Glutamatergic neuron (in vitro differentiated cells): ENCODE measurements at regions not wholly inside any gene's neighbourhood (a gene's known extent, or its start where the extent isn't known, plus 50 kb on each side); places are given as distances from the start of the nearest gene placed in this dataset.

ENCODE experiments used
- DNase-seq: peaks from one replicate; pipeline ENCODE4 v3.0.0; 2022
- H3K27ac Mint-ChIP-seq: one replicate; pipeline ENCODE4 v1.8.0; 2020; ENCODE audit warnings: mild to moderate bottlenecking, mixed read lengths, inconsistent platforms; ENCODE audit not compliant: unreplicated experiment
- H3K27me3 Mint-ChIP-seq: one replicate; pipeline ENCODE4 v1.8.0; 2020; ENCODE audit warnings: mild to moderate bottlenecking, moderate library complexity, mixed read lengths, inconsistent platforms; ENCODE audit not compliant: unreplicated experiment
- H3K36me3 Mint-ChIP-seq: one replicate; pipeline ENCODE4 v1.8.0; 2020; ENCODE audit warnings: mild to moderate bottlenecking, mixed read lengths, inconsistent platforms; ENCODE audit not compliant: unreplicated experiment
- H3K4me1 Mint-ChIP-seq: one replicate; pipeline ENCODE4 v1.8.0; 2020; ENCODE audit warnings: mild to moderate bottlenecking, low read depth, mixed read lengths, inconsistent platforms; ENCODE audit not compliant: unreplicated experiment
- H3K4me3 Mint-ChIP-seq: one replicate; pipeline ENCODE4 v1.8.0; 2020; ENCODE audit warnings: mild to moderate bottlenecking, mixed read lengths, inconsistent platforms; ENCODE audit not compliant: unreplicated experiment
- H3K9me3 Mint-ChIP-seq: one replicate; pipeline ENCODE4 v1.8.0; 2020; ENCODE audit warnings: mild to moderate bottlenecking, moderate library complexity, mixed read lengths, inconsistent platforms; ENCODE audit not compliant: unreplicated experiment
- TF ChIP-seq, protein P1 (sequence below): fragments of 200-600 bp; sonication (generic); IDR thresholded peaks from one replicate; pipeline ENCODE4 v1.5.0; 2021; ENCODE audit not compliant: partially characterized antibody, unreplicated experiment

DNA sequence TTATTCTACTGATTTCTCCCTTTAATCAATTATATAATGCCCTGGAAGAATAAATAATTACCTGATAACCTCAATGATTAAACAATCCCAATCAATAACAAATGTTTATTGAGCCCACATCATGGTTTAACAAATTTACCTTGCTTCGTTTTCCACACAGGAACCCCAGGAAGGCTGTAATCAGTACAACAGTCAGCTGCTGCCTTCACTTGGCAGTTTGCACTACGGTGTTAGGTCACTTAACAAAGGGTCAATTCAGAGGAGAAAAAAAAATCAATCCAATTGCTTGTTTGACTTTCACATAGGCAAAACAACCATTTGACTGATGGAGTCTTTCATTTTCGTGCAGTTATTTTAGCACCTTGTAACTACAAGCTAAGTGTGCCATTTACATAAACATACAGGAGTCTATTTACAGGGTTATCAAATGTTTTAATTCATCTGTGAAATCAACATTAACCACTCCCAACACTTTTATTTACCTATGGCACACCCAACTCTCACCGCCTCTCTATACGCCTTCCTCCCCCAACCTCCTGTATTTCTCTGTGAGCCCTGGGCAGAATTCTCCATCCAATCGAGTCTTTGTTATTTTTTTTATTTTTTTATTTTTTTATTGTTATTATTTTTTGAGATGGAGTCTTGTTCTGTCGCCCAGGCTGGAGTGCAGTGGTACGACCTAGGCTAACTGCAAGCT is 140.4 kb upstream of the TAB2 start:
- TF ChIP-seq, protein P1, sequence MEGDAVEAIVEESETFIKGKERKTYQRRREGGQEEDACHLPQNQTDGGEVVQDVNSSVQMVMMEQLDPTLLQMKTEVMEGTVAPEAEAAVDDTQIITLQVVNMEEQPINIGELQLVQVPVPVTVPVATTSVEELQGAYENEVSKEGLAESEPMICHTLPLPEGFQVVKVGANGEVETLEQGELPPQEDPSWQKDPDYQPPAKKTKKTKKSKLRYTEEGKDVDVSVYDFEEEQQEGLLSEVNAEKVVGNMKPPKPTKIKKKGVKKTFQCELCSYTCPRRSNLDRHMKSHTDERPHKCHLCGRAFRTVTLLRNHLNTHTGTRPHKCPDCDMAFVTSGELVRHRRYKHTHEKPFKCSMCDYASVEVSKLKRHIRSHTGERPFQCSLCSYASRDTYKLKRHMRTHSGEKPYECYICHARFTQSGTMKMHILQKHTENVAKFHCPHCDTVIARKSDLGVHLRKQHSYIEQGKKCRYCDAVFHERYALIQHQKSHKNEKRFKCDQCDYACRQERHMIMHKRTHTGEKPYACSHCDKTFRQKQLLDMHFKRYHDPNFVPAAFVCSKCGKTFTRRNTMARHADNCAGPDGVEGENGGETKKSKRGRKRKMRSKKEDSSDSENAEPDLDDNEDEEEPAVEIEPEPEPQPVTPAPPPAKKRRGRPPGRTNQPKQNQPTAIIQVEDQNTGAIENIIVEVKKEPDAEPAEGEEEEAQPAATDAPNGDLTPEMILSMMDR = no peak
- Mint-ChIP-seq H3K27me3 (no peaks in the 10 kb centered on the region), H3K4me3 (no peak overlapping the region), H3K27ac (no peak overlapping the region), H3K4me1 (no peaks in the 10 kb centered on the region), H3K36me3 (no peaks in the 10 kb centered on the region), H3K9me3 (peaks cover 2% of the 10 kb centered on the region)
- no peak for DNase-seq

DNA sequence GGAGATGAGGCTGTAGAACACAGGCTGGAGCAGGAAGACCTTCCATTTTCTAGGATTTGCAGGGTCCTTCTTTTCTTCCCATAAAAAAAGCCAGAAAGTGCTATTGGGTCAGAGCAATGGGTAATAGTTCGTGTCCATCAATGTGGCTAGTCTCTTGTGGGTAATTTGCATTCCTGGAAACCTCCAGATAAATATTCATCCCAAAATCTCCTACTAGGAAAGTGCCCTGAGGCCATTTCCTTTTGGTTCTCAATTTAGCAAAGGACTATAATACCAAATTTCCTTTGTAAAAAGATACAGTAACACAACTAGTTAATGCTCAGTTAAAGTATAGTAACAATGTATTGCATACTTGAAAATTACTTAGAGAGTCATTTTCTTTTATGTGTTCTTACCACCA is 138.1 kb upstream of the TAB2 start:
- H3K4me1 Mint-ChIP-seq = no peaks in the 10 kb centered on the region
- no peak for DNase-seq
- no peak overlapping the region for H3K27ac Mint-ChIP-seq
- no peaks in the 10 kb centered on the region for H3K9me3 Mint-ChIP-seq
- H3K27me3 Mint-ChIP-seq = no peaks in the 10 kb centered on the region
- TF ChIP-seq, protein P1 = no peak
- H3K36me3 Mint-ChIP-seq = no peaks in the 10 kb centered on the region
- H3K4me3 Mint-ChIP-seq = no peak overlapping the region

DNA sequence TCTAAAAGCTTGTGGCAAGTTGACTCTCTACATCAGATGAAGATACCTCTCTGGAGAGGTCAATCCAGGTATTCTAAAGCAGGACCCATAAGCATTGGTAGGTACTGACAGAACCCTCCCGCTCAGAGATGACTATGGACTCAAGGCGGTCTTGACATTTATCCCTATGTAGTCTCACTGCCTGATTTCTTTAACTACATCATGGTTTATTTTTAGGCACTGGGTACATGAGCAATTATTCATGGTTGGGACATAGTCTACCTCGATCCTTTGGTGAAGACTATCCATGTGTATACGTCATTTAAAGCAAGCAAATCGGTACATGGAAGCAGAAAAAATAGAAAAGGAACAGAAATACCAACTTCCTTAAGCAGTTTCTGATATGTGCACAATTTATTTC is 136.2 kb upstream of the TAB2 start:
- H3K27me3 Mint-ChIP-seq = no peaks in the 10 kb centered on the region
- H3K4me3 Mint-ChIP-seq = no peak overlapping the region
- H3K9me3 Mint-ChIP-seq = no peaks in the 10 kb centered on the region
- no peak overlapping the region for H3K27ac Mint-ChIP-seq
- TF ChIP-seq, protein P1 = no peak
- no peak for DNase-seq
- H3K4me1 Mint-ChIP-seq = no peaks in the 10 kb centered on the region
- no peaks in the 10 kb centered on the region for H3K36me3 Mint-ChIP-seq

DNA sequence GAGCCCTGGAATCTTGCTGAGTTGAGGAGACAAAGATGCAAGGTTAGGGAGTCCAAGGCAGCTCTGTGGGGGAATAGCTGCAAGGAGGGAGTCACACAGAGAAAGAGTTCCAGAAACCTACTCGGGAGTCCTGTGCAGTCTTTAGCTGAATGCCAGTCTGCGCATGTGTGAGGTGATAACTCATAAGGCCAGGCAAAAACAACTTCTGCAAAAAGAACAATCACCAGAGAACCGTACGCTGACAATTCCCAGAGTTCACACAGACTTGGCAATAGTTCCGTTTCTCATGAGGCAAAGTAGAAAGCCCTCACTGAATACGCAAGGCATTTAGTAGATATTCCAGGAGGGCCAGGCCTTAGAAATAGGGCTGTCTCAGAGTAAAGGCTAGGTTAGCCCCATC is 135.2 kb upstream of the TAB2 start:
- Mint-ChIP-seq H3K36me3 (no peaks in the 10 kb centered on the region), H3K4me1 (no peaks in the 10 kb centered on the region), H3K27ac (no peak overlapping the region), H3K4me3 (no peak overlapping the region), H3K27me3 (no peaks in the 10 kb centered on the region), H3K9me3 (no peaks in the 10 kb centered on the region)
- TF ChIP-seq, protein P1 = no peak
- no peak for DNase-seq

DNA sequence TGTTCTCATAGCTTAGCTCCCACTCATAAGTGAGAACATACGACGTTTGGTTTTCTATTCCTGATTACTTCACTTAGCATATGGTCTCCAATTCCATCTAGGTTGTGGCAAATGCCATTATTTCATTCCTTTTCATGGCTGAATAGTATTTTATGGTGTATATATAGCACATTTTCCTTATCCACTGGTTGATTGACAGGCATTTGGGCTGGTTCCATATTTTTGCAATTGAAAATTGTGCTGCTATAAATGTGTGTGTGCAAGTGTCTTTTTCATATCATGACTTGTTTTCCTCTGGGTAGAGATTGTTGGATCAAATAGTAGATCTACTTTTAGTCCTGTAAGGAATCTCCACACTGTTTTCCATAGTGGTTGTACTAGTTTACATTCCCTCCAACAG is 133.0 kb upstream of the TAB2 start:
- H3K27ac Mint-ChIP-seq = no peak overlapping the region
- no peak overlapping the region for H3K4me3 Mint-ChIP-seq
- H3K27me3 Mint-ChIP-seq = peaks cover 2% of the 10 kb centered on the region
- peaks cover 5% of the 10 kb centered on the region for H3K9me3 Mint-ChIP-seq
- TF ChIP-seq, protein P1 = no peak
- no peak for DNase-seq
- no peaks in the 10 kb centered on the region for H3K4me1 Mint-ChIP-seq
- no peaks in the 10 kb centered on the region for H3K36me3 Mint-ChIP-seq
